ENCODE measurements at regions not wholly inside any gene's neighbourhood (a gene's known extent, or its start where the extent isn't known, plus 50 kb on each side); places are given as distances from the start of the nearest gene placed in this dataset.
A peak's percentile ranks its signal among the peaks of the same experiment; 100 is the strongest.
"Not testable (repeated sequence)": the region's sequence is repeated elsewhere in the genome, so short reads cannot be mapped to it uniquely, and the experiment has no call there.

DNA sequence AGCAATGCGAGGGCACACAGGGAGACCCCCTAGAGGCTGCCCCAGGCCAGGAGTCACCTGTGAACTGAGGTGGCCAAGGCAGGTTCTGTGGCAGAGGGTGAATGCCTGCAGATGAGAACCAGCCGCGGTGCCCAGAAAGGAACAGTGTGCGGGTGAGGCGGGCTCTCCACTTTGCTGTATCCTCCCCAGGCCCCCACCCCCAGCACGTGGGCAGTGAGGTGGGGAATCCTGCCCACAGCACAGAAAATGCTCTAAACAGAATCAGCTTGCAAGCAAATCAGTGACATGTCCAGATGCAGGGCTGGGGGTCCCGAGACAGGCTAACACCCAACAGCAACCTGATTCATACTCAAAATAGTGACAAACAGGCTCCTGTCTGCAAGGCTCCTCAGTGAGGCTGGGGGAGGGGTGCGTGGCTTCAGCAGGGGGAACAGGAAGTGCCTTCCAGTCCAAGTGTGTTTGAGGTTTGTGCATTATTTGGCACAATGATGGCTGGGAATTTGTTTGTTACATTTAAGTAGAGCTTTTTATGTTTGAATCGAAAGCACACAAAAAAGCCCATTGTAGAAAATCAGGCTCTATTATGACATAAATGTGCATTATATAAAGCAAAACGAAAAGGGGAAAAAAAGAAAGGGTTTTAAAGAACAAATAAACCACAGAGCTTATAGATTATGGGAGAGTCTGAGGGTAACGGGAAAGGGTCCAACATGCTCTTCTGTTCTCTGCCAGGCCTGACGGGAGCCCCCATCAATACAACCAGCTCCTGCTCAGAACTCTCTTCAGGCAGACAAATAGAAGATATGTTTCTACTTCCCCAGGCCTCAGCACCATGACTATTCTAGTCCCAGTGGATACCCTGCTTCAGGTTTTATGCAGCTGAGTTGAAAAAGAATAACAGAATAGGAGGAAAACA, 201.3 kb downstream of the HSD17B3 start:
- H3K4me3 Mint-ChIP-seq, result no peak overlapping the region
- H3K4me2 ChIP-seq, result peak overlapping the region; percentile 45; the same call in 1 of the 2 replicates
- no peak overlapping the region for H3K27ac Mint-ChIP-seq
- H3K4me1 ChIP-seq (ENCODE audit: insufficient read depth), result peaks cover 13% of the 10 kb centered on the region; the same call in 1 of the 2 replicates
- H3K9me2 ChIP-seq (ENCODE audit: insufficient read depth), result peaks cover 7% of the 10 kb centered on the region; the same call in 1 of the 2 replicates
- no peak for TF ChIP-seq JUNB (IDR thresholded peaks at IDR 0.05; ENCODE audit: unreplicated experiment)
- TF ChIP-seq, protein P1, sequence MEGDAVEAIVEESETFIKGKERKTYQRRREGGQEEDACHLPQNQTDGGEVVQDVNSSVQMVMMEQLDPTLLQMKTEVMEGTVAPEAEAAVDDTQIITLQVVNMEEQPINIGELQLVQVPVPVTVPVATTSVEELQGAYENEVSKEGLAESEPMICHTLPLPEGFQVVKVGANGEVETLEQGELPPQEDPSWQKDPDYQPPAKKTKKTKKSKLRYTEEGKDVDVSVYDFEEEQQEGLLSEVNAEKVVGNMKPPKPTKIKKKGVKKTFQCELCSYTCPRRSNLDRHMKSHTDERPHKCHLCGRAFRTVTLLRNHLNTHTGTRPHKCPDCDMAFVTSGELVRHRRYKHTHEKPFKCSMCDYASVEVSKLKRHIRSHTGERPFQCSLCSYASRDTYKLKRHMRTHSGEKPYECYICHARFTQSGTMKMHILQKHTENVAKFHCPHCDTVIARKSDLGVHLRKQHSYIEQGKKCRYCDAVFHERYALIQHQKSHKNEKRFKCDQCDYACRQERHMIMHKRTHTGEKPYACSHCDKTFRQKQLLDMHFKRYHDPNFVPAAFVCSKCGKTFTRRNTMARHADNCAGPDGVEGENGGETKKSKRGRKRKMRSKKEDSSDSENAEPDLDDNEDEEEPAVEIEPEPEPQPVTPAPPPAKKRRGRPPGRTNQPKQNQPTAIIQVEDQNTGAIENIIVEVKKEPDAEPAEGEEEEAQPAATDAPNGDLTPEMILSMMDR (conservative IDR thresholded peaks at IDR 0.05; ENCODE audit: low read depth in 2 of 2), result no peak
- no peak for TF ChIP-seq ZNF331 (CRISPR knock-in tag; IDR thresholded peaks at IDR 0.05; ENCODE audit: low read depth)
- TF ChIP-seq NANOG (IDR thresholded peaks at IDR 0.05; ENCODE audit: borderline replicate concordance), result no peak
- no peak for TF ChIP-seq ETS1 (IDR thresholded peaks at IDR 0.05)
- TF ChIP-seq ZNF114 (CRISPR knock-in tag; IDR thresholded peaks at IDR 0.05), result no peak
- TF ChIP-seq CREB1 (CRISPR knock-in tag; IDR thresholded peaks at IDR 0.05; ENCODE audit: low read depth), result no peak
- DNase-seq (ENCODE audit: low spot score), result peak; percentile 30
- no peaks in the 10 kb centered on the region for H3K27me3 ChIP-seq (ENCODE audit: insufficient read depth)
- H3K4me3 ChIP-seq, result no peak overlapping the region
- H2AFZ ChIP-seq, result peak overlapping the region; percentile 84
- H3K36me3 Mint-ChIP-seq (ENCODE audit: low read depth), result no peaks in the 10 kb centered on the region
- H3K27ac ChIP-seq (ENCODE audit: low read depth), result no peak overlapping the region
- H4K20me1 ChIP-seq (replicated peaks; ENCODE audit: insufficient read depth), result no peaks in the 10 kb centered on the region; the same call in 1 of the 2 replicates
- no peaks in the 10 kb centered on the region for H3K36me3 ChIP-seq (ENCODE audit: insufficient read depth)
- peaks cover 11% of the 10 kb centered on the region for H3K4me1 Mint-ChIP-seq
- H3K27me3 Mint-ChIP-seq (ENCODE audit: insufficient read depth, low read depth, poor library complexity), result peaks cover 4% of the 10 kb centered on the region
- no peaks in the 10 kb centered on the region for H3F3A ChIP-seq (replicated peaks; ENCODE audit: low read depth)
- no peaks in the 10 kb centered on the region for H3K79me2 ChIP-seq (replicated peaks; ENCODE audit: insufficient read depth)
- peak; percentile 46 for ATAC-seq
- no peaks in the 10 kb centered on the region; the same call in 1 of the 3 replicates for H3K9me3 Mint-ChIP-seq

DNA sequence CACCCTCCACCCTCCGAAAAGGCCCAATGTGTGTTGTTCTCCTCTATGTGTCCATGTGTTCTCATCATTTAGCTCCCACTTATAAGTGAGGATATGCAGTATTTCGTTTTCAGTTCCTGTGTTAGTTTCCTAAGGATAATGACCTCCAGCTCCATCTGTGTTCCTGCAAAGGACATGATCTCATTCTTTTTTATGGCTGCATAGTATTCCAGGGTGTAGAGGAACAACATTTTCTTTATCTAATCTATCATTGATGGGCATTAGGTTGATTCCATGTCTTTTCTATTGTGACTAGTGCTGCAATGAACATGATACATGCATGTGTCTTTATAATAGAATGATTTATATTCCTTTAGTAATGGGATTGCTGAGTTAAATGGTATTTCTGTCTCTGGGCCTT, 211.3 kb downstream of the HSD17B3 start:
- H3K27me3 ChIP-seq (ENCODE audit: insufficient read depth); H3K9me3 Mint-ChIP-seq; DNase-seq (ENCODE audit: low spot score); ATAC-seq; H3F3A ChIP-seq (replicated peaks; ENCODE audit: low read depth); H2AFZ ChIP-seq; H4K20me1 ChIP-seq (replicated peaks; ENCODE audit: insufficient read depth); H3K27ac ChIP-seq (ENCODE audit: low read depth); H3K4me3 ChIP-seq; H3K27me3 Mint-ChIP-seq (ENCODE audit: insufficient read depth, low read depth, poor library complexity); H3K79me2 ChIP-seq (replicated peaks; ENCODE audit: insufficient read depth); H3K36me3 ChIP-seq (ENCODE audit: insufficient read depth); H3K9me2 ChIP-seq (ENCODE audit: insufficient read depth); H3K4me3 Mint-ChIP-seq; H3K4me2 ChIP-seq; H3K36me3 Mint-ChIP-seq (ENCODE audit: low read depth); H3K27ac Mint-ChIP-seq: not testable (repeated sequence)
- H3K4me1 ChIP-seq (ENCODE audit: insufficient read depth), result peaks cover 14% of the 10 kb centered on the region
- peaks cover 14% of the 10 kb centered on the region for H3K4me1 Mint-ChIP-seq
